ENCODE measurements at regions not wholly inside any gene's neighbourhood (a gene's known extent, or its start where the extent isn't known, plus 50 kb on each side); places are given as distances from the start of the nearest gene placed in this dataset.

GRCh38 chr2:11056614-11057013 is 98.7 kb upstream of the SLC66A3 start:
- no peak for TF ChIP-seq POLR2A (IDR thresholded peaks at IDR 0.05; ENCODE audit: low read depth, low read length)
- TF ChIP-seq SPI1 (IDR thresholded peaks at IDR 0.05; ENCODE audit: low read depth, low read length): no peak
- TF ChIP-seq POU2F2 (IDR thresholded peaks at IDR 0.05; ENCODE audit: low read depth, low read length): no peak
- TF ChIP-seq POLR2AphosphoS5 (IDR thresholded peaks at IDR 0.05; ENCODE audit: low read depth, low read length): no peak
- TF ChIP-seq TAF1 (IDR thresholded peaks at IDR 0.05; ENCODE audit: low read depth, low read length): no peak
